ENCODE measurements at regions not wholly inside any gene's neighbourhood (a gene's known extent, or its start where the extent isn't known, plus 50 kb on each side); places are given as distances from the start of the nearest gene placed in this dataset.

DNA sequence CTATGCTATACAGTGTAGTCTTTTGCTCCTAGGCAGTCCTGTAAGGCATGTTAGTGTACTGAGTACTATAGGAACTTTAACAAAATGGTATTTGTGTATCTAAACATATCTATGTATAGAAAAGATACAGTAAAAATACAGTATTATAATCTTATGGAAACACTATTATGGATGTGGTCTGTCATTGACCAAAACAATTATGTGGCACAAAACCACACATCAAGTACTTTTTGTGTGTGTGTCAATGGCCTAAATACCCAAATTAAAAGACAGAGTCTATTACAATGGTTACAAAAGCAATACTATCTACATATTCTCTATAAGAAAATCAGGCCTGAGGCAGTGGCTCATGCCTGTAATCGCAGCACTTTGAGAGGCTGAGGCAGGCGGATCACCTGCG lies 610.2 kb upstream of the NDST4 start:
- TF ChIP-seq, protein P1, sequence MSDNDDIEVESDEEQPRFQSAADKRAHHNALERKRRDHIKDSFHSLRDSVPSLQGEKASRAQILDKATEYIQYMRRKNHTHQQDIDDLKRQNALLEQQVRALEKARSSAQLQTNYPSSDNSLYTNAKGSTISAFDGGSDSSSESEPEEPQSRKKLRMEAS (IDR thresholded peaks at IDR 0.05), result no peak
- TF ChIP-seq EP300 (IDR thresholded peaks at IDR 0.05; ENCODE audit: borderline replicate concordance) (no peak), TEAD4 (IDR thresholded peaks at IDR 0.05) (no peak), TCF12 (IDR thresholded peaks at IDR 0.05; ENCODE audit: low read depth) (no peak), NFIC (IDR thresholded peaks at IDR 0.05) (no peak), CREB1 (IDR thresholded peaks at IDR 0.05; ENCODE audit: low read depth) (no peak), TAF1 (IDR thresholded peaks at IDR 0.05; ENCODE audit: low read depth) (no peak), FOXM1 (IDR thresholded peaks at IDR 0.05; ENCODE audit: borderline replicate concordance, low read depth) (no peak), ZBTB7A (IDR thresholded peaks at IDR 0.05; ENCODE audit: low read depth) (no peak), EGR1 (IDR thresholded peaks at IDR 0.05) (no peak), YY1 (IDR thresholded peaks at IDR 0.05; ENCODE audit: low read depth) (no peak), RAD21 (IDR thresholded peaks at IDR 0.05; ENCODE audit: low read depth) (no peak)
- TF ChIP-seq, protein P2, sequence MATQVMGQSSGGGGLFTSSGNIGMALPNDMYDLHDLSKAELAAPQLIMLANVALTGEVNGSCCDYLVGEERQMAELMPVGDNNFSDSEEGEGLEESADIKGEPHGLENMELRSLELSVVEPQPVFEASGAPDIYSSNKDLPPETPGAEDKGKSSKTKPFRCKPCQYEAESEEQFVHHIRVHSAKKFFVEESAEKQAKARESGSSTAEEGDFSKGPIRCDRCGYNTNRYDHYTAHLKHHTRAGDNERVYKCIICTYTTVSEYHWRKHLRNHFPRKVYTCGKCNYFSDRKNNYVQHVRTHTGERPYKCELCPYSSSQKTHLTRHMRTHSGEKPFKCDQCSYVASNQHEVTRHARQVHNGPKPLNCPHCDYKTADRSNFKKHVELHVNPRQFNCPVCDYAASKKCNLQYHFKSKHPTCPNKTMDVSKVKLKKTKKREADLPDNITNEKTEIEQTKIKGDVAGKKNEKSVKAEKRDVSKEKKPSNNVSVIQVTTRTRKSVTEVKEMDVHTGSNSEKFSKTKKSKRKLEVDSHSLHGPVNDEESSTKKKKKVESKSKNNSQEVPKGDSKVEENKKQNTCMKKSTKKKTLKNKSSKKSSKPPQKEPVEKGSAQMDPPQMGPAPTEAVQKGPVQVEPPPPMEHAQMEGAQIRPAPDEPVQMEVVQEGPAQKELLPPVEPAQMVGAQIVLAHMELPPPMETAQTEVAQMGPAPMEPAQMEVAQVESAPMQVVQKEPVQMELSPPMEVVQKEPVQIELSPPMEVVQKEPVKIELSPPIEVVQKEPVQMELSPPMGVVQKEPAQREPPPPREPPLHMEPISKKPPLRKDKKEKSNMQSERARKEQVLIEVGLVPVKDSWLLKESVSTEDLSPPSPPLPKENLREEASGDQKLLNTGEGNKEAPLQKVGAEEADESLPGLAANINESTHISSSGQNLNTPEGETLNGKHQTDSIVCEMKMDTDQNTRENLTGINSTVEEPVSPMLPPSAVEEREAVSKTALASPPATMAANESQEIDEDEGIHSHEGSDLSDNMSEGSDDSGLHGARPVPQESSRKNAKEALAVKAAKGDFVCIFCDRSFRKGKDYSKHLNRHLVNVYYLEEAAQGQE (IDR thresholded peaks at IDR 0.05; ENCODE audit: low read depth), result no peak
- TF ChIP-seq, protein P3, sequence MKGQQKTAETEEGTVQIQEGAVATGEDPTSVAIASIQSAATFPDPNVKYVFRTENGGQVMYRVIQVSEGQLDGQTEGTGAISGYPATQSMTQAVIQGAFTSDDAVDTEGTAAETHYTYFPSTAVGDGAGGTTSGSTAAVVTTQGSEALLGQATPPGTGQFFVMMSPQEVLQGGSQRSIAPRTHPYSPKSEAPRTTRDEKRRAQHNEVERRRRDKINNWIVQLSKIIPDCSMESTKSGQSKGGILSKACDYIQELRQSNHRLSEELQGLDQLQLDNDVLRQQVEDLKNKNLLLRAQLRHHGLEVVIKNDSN (IDR thresholded peaks at IDR 0.05), result no peak

DNA sequence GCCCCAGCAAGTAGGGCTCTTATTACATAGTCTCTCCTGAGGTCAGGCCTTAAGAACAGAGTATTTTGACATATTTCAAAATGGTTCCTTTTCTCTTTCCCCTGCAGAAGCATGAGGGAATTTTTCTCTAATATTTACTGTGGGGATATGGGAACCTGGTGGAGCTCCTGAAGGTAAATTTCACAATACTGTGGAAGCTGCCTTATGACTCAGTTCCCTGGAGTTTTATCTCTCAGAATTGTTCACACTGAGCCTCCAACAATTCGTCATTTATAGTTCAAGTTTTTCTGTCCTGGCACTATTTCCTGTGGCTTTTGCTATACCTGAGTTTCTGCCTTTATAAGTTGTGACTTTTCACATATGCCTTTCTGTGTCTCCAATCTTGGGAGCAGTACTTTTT lies 607.2 kb upstream of the NDST4 start:
- TF ChIP-seq, protein P1 (IDR thresholded peaks at IDR 0.05), result no peak
- TF ChIP-seq RAD21 (IDR thresholded peaks at IDR 0.05; ENCODE audit: low read depth) (no peak), CREB1 (IDR thresholded peaks at IDR 0.05; ENCODE audit: low read depth) (no peak), ZBTB7A (IDR thresholded peaks at IDR 0.05; ENCODE audit: low read depth) (no peak), NFIC (IDR thresholded peaks at IDR 0.05) (no peak), TCF12 (IDR thresholded peaks at IDR 0.05; ENCODE audit: low read depth) (no peak), EP300 (IDR thresholded peaks at IDR 0.05; ENCODE audit: borderline replicate concordance) (no peak), FOXM1 (IDR thresholded peaks at IDR 0.05; ENCODE audit: borderline replicate concordance, low read depth) (no peak)

DNA sequence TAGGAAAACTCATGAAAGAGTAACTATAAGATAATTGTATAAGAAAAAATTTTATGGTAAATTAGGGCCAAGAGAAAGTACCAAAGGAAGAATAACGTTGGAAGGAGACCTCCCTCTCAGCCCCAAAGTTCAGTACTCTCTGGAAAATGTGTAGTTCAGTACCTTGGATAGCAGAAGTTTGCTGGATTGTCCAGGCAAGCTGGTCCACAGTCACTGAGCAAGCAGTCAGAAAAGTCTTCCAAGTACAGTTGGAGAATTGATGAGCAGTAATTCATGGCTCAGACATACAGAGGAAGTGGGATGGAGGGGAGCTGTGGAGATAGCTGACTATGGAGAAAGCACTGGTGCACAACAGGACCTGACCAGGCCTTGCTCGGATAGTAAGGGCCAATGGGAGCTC lies 598.2 kb upstream of the NDST4 start:
- TF ChIP-seq TEAD4 (IDR thresholded peaks at IDR 0.05), result no peak
- no peak for TF ChIP-seq ZBTB7A (IDR thresholded peaks at IDR 0.05; ENCODE audit: low read depth)
- no peak for TF ChIP-seq TCF12 (IDR thresholded peaks at IDR 0.05; ENCODE audit: low read depth)
- TF ChIP-seq, protein P3 (IDR thresholded peaks at IDR 0.05), result no peak
- TF ChIP-seq, protein P2 (IDR thresholded peaks at IDR 0.05; ENCODE audit: low read depth), result peak; percentile 88
- TF ChIP-seq YY1 (IDR thresholded peaks at IDR 0.05; ENCODE audit: low read depth), result no peak

DNA sequence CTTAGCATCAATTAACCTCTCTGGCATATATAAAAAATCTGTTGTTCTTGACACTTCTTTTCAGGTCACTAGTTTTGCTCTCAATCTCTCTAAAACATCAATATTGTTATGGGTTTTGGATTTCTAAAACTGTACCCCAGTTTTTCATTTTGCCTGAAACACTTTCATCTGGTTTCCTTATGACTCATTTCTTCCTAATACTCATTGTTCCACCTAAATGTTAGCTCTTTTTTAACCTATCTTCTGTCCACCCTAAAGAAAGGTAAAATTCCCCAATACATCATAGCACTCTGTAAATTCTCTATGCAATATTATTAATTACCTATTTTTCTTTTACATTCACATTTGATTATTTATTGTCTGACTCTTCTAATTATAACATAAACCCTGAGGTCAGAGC lies 575.5 kb upstream of the NDST4 start:
- no peak for TF ChIP-seq CREB1 (IDR thresholded peaks at IDR 0.05; ENCODE audit: low read depth)
- TF ChIP-seq, protein P3 (IDR thresholded peaks at IDR 0.05), result no peak
- TF ChIP-seq RAD21 (IDR thresholded peaks at IDR 0.05; ENCODE audit: low read depth), result no peak
- no peak for TF ChIP-seq YY1 (IDR thresholded peaks at IDR 0.05; ENCODE audit: low read depth)
- TF ChIP-seq TEAD4 (IDR thresholded peaks at IDR 0.05), result no peak
- TF ChIP-seq, protein P2 (IDR thresholded peaks at IDR 0.05; ENCODE audit: low read depth), result no peak
- TF ChIP-seq, protein P1 (IDR thresholded peaks at IDR 0.05), result no peak
- no peak for TF ChIP-seq CEBPB (IDR thresholded peaks at IDR 0.05)
